Keratinocyte (primary cell): ENCODE measurements at regions not wholly inside any gene's neighbourhood (a gene's known extent, or its start where the extent isn't known, plus 50 kb on each side); places are given as distances from the start of the nearest gene placed in this dataset.

Experiments used
- DNase-seq: peaks from one replicate; pipeline ENCODE4 v3.0.0-alpha.2; 2011; ENCODE audit warnings: low read depth, missing footprints, low spot score
- FAIRE-seq: peaks from 2 replicates; lab custom pipeline; 2011; peaks lifted over from hg19 to GRCh38; lab: Jason Lieb, UNC
- H2AFZ ChIP-seq: 2 replicates; pipeline ENCODE4 v1.6.0; 2012; ENCODE audit warnings: low read length, control low read depth, inconsistent platforms; ENCODE audit not compliant: control insufficient read depth
- H3K27ac ChIP-seq: 2 replicates; pipeline ENCODE4 v1.5.1; 2011; ENCODE audit warnings: low read length; ENCODE audit not compliant: control insufficient read depth, insufficient read depth
- H3K27me3 ChIP-seq: 3 replicates; pipeline ENCODE4 v1.6.0; 2011; ENCODE audit warnings: low read length; ENCODE audit not compliant: control insufficient read depth, insufficient read depth; ENCODE audit errors: extremely low read depth
- H3K36me3 ChIP-seq, 2 experiments: 2 replicates in 1 of 2; 3 replicates in 1 of 2; pipeline ENCODE4 v1.5.1; 2011; ENCODE audit warnings: low read length in 2 of 2, mild to moderate bottlenecking in 1 of 2; ENCODE audit not compliant: control insufficient read depth in 2 of 2, insufficient read depth in 2 of 2; ENCODE audit errors: extremely low read depth in 1 of 2
- H3K4me1 ChIP-seq: 3 replicates; pipeline ENCODE4 v1.5.1; 2011; ENCODE audit warnings: low read length; ENCODE audit not compliant: control insufficient read depth, insufficient read depth; ENCODE audit errors: extremely low read depth
- H3K4me2 ChIP-seq: 3 replicates; pipeline ENCODE4 v1.6.0; 2011; ENCODE audit warnings: low read depth, low read length; ENCODE audit not compliant: control insufficient read depth, insufficient read depth; ENCODE audit errors: extremely low read depth
- H3K4me3 ChIP-seq, 3 experiments: fragments of 200-600 bp in 1 of 3; sonication (generic) in 1 of 3; 2 replicates in 2 of 3; 3 replicates in 1 of 3; pipeline ENCODE4 v1.5.1; 2011 to 2016; ENCODE audit warnings: low read length in 3 of 3, mild to moderate bottlenecking in 3 of 3, control low read depth in 2 of 3, inconsistent platforms in 1 of 3, low read depth in 1 of 3, mixed read lengths in 1 of 3, mixed run types in 1 of 3, moderate library complexity in 1 of 3; ENCODE audit not compliant: control insufficient read depth in 2 of 3, insufficient read depth in 2 of 3; ENCODE audit errors: extremely low read depth in 1 of 3
- H3K79me2 ChIP-seq: 2 replicates; pipeline ENCODE4 v1.6.0; 2012; ENCODE audit warnings: low read length; ENCODE audit not compliant: control insufficient read depth, insufficient read depth
- H3K9ac ChIP-seq: 3 replicates; pipeline ENCODE4 v1.6.0; 2011; ENCODE audit warnings: low read length; ENCODE audit not compliant: control insufficient read depth, insufficient read depth; ENCODE audit errors: extremely low read depth
- H3K9me1 ChIP-seq: 3 replicates; pipeline ENCODE4 v1.6.0; 2011; ENCODE audit warnings: low read length; ENCODE audit not compliant: control insufficient read depth, insufficient read depth; ENCODE audit errors: extremely low read depth
- H3K9me3 ChIP-seq: 2 replicates; pipeline ENCODE4 v1.5.1; 2012; ENCODE audit warnings: low read depth, low read length; ENCODE audit not compliant: control insufficient read depth
- H4K20me1 ChIP-seq: 3 replicates; pipeline ENCODE4 v1.6.0; 2011; ENCODE audit warnings: low read length; ENCODE audit not compliant: control insufficient read depth, insufficient read depth; ENCODE audit errors: extremely low read depth
- EZH2 ChIP-seq: IDR thresholded peaks from one replicate; pipeline ENCODE4 v1.6.1; 2012; ENCODE audit warnings: inconsistent platforms, mild to moderate bottlenecking, low read length, moderate library complexity
- dilution Hi-C: fragments of 300-500 bp; cut with MboI; formaldehyde crosslinking; loops from one replicate; pipeline ENCODE4 v1.7.0; 2020; ENCODE audit warnings: low sequenced_read_pairs; ENCODE audit not compliant: extremely low pct_ligation_motif_present
- TF ChIP-seq, protein P1 (sequence below), 3 experiments: IDR thresholded peaks in 1 of 3; conservative IDR thresholded peaks in 1 of 3; optimal IDR thresholded peaks in 1 of 3; 2 replicates in 2 of 3; 3 replicates in 1 of 3; pipeline versions ENCODE3 to v1.5.1; 2011; ENCODE audit warnings: low read length in 3 of 3, mild to moderate bottlenecking in 3 of 3, moderate library complexity in 2 of 3, control low read depth in 1 of 3, inconsistent platforms in 1 of 3; ENCODE audit not compliant: insufficient read depth in 2 of 3; ENCODE audit errors: extremely low read depth in 1 of 3

DNA sequence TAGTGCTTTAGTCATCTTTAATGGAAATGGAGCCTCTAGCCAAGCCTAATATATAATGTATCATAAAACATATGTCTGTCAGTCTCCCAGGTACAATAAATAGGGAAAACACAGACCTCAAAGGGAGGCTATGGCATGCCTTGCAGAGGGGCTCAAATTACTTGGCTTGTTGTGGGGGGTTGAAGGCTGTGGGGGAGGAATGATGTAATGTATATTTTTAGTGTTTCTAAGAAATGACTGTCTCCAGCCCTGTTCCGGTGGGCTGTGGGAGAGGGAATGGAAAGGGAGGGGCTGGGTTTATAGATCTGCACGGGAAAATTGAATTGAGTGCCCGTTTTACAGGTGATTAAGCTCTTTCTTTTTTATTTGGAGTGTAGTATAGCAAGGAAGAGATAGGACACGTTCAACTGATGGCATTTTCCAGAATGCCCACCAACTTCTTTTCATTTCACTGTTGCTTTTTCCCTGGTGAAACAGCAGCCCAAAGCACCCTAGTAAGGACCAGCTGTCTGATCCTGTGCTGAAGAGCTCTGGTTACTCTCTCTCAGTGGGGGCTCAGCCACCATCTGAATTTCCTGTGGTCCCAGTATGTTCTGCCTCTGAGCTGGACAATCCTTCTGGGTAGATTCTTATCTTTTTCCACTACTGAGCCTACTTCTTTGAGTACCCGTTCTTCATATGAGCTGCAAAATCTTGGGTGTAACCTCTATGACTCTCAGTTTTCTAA is 220.7 kb upstream of the CASK start:
- H3K4me2 ChIP-seq, result no peak overlapping the region
- H3K4me1 ChIP-seq, result no peaks in the 10 kb centered on the region
- peaks cover 6% of the 10 kb centered on the region for H3K27me3 ChIP-seq
- FAIRE-seq, result no peak
- H3K4me3 ChIP-seq, result no peak overlapping the region
- H3K9me1 ChIP-seq, result no peaks in the 10 kb centered on the region
- H3K27ac ChIP-seq, result no peak overlapping the region
- no peak for DNase-seq
- TF ChIP-seq EZH2, result no peak
- TF ChIP-seq, protein P1, sequence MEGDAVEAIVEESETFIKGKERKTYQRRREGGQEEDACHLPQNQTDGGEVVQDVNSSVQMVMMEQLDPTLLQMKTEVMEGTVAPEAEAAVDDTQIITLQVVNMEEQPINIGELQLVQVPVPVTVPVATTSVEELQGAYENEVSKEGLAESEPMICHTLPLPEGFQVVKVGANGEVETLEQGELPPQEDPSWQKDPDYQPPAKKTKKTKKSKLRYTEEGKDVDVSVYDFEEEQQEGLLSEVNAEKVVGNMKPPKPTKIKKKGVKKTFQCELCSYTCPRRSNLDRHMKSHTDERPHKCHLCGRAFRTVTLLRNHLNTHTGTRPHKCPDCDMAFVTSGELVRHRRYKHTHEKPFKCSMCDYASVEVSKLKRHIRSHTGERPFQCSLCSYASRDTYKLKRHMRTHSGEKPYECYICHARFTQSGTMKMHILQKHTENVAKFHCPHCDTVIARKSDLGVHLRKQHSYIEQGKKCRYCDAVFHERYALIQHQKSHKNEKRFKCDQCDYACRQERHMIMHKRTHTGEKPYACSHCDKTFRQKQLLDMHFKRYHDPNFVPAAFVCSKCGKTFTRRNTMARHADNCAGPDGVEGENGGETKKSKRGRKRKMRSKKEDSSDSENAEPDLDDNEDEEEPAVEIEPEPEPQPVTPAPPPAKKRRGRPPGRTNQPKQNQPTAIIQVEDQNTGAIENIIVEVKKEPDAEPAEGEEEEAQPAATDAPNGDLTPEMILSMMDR (optimal IDR thresholded peaks at IDR 0.05 in 1 of 3, IDR thresholded peaks at IDR 0.05 in 1 of 3, conservative IDR thresholded peaks at IDR 0.05 in 1 of 3; ENCODE audit: extremely low read depth in 1 of 3, insufficient read depth in 2 of 3, low read length in 3 of 3), result no peak
- no peak overlapping the region for H2AFZ ChIP-seq
- no peaks in the 10 kb centered on the region for H3K36me3 ChIP-seq
- dilution Hi-C loops, result no loop called here
- no peaks in the 10 kb centered on the region for H3K79me2 ChIP-seq
- no peak overlapping the region for H3K9ac ChIP-seq
- no peaks in the 10 kb centered on the region for H4K20me1 ChIP-seq
- no peaks in the 10 kb centered on the region for H3K9me3 ChIP-seq

DNA sequence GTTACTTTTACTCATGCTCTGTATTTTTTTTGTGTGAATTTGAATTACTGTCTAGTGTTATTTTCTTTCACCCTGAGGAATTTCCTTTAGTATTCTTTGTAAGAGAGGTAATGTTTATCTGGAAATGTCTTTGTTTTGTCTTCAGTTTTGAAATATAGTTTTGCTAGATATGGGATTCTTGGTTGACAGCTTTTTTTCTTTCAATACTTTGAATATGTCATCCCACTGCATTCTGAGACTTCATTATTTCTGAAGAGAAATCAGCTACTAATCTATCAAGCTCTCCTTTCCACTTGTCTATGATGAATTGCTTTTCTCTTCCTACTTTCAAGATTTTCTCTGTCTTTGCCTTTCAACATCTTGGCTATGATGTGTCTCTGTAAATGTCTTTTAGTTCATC is 217.0 kb upstream of the CASK start:
- H3K4me3 ChIP-seq, result no peak overlapping the region
- H4K20me1 ChIP-seq, result no peaks in the 10 kb centered on the region
- H3K36me3 ChIP-seq, result no peaks in the 10 kb centered on the region
- dilution Hi-C loops, result no loop called here
- H3K9ac ChIP-seq, result no peak overlapping the region
- FAIRE-seq (no peak), DNase-seq (no peak)
- TF ChIP-seq, protein P1 (optimal IDR thresholded peaks at IDR 0.05 in 1 of 3, IDR thresholded peaks at IDR 0.05 in 1 of 3, conservative IDR thresholded peaks at IDR 0.05 in 1 of 3; ENCODE audit: extremely low read depth in 1 of 3, insufficient read depth in 2 of 3, low read length in 3 of 3), result no peak
- no peak for TF ChIP-seq EZH2
- no peaks in the 10 kb centered on the region for H3K4me1 ChIP-seq
- no peaks in the 10 kb centered on the region for H3K9me3 ChIP-seq
- H3K4me2 ChIP-seq, result no peak overlapping the region
- no peaks in the 10 kb centered on the region for H3K9me1 ChIP-seq
- H3K27ac ChIP-seq, result no peak overlapping the region
- peaks cover 6% of the 10 kb centered on the region for H3K27me3 ChIP-seq
- H2AFZ ChIP-seq, result no peak overlapping the region
- H3K79me2 ChIP-seq, result no peaks in the 10 kb centered on the region
